HepG2 (cell line): ENCODE measurements at regions not wholly inside any gene's neighbourhood (a gene's known extent, or its start where the extent isn't known, plus 50 kb on each side); places are given as distances from the start of the nearest gene placed in this dataset.

Experiments used
- ATAC-seq: fragments of 200-7000 bp; cut with Tn5 transposase; 3 replicates; pipeline ENCODE4 v1.9.1; 2020; ENCODE audit warnings: mild to moderate bottlenecking, moderate library complexity
- BruUV-seq: library from RNA; stranded (reverse); fragments of 400-500 nt; replicated peaks from 2 replicates; lab custom pipeline; 2021; lab: Mats Ljungman, UMichigan
- CTCF ChIA-PET: fragments of 300-600 bp; formaldehyde crosslinking; extraction: SDS; loops from one replicate; lab custom pipeline; 2021; ENCODE audit warnings: low total read pairs, inconsistent platforms, low intra/inter-chr PET ratio; lab: Yijun Ruan, JAX
- POLR2A ChIA-PET: fragments of 350-600 bp; sonication (Branson Sonifier 250); formaldehyde crosslinking; loops from one replicate; lab custom pipeline; 2020; ENCODE audit warnings: antibody characterized with exemption, inconsistent platforms; lab: Yijun Ruan, JAX
- DNase-seq: peaks from one replicate; pipeline ENCODE4 v3.0.0-alpha.2; 2015; ENCODE audit warnings: low spot score
- FAIRE-seq: peaks from 3 replicates; lab custom pipeline; 2011; peaks lifted over from hg19 to GRCh38; lab: Jason Lieb, UNC
- H2AFZ ChIP-seq: one replicate; pipeline ENCODE4 v1.6.1; 2011; ENCODE audit warnings: low read length, inconsistent platforms
- H3K27ac ChIP-seq: fragments of 300-600 bp; 3 replicates; pipeline ENCODE4 v1.8.0; 2011; ENCODE audit warnings: mixed run types, mild to moderate bottlenecking, mixed read lengths, low read length, inconsistent platforms; ENCODE audit not compliant: insufficient read depth; ENCODE audit errors: extremely low read length
- H3K27me3 ChIP-seq, 2 experiments: fragments of 200-600 bp in 1 of 2; 2 replicates in 1 of 2; 3 replicates in 1 of 2; pipeline versions ENCODE4 v1.6.0 to v1.8.0; 2011; ENCODE audit warnings: low read length in 2 of 2, mild to moderate bottlenecking in 2 of 2, moderate library complexity in 2 of 2, inconsistent platforms in 1 of 2; ENCODE audit not compliant: insufficient read depth in 2 of 2, control insufficient read depth in 1 of 2
- H3K36me3 ChIP-seq, 2 experiments: fragments of 200-600 bp in 1 of 2; replicated peaks in 1 of 2; 2 replicates in 1 of 2; 3 replicates in 1 of 2; pipeline versions ENCODE4 v1.5.1 to v1.8.0; 2011; ENCODE audit warnings: low read length in 2 of 2, inconsistent platforms in 1 of 2; ENCODE audit not compliant: insufficient read depth in 2 of 2, control insufficient read depth in 1 of 2
- H3K4me1 ChIP-seq: 2 replicates; pipeline ENCODE4 v1.5.1; 2012; ENCODE audit warnings: low read length, inconsistent platforms; ENCODE audit not compliant: insufficient read depth
- H3K4me2 ChIP-seq: 2 replicates; pipeline ENCODE4 v1.6.0; 2011; ENCODE audit warnings: low read depth, low read length, inconsistent platforms
- H3K4me3 ChIP-seq, 3 experiments: fragments of 200-600 bp in 1 of 3; sonication (generic), shearing (Covaris generic) in 1 of 3; replicated peaks in 1 of 3; 2 replicates each; pipeline ENCODE4 v1.5.1; 2011 to 2016; ENCODE audit warnings: low read length in 3 of 3, inconsistent platforms in 2 of 3, low read depth in 2 of 3, mild to moderate bottlenecking in 2 of 3, control low read depth in 1 of 3, mixed read lengths in 1 of 3; ENCODE audit not compliant: insufficient read depth in 1 of 3
- H3K79me2 ChIP-seq: one replicate; pipeline ENCODE4 v1.6.1; 2011; ENCODE audit warnings: low read length, inconsistent platforms; ENCODE audit not compliant: insufficient read depth
- H3K9ac ChIP-seq: 2 replicates; pipeline ENCODE4 v1.6.0; 2011; ENCODE audit warnings: mild to moderate bottlenecking, low read depth, low read length, inconsistent platforms; ENCODE audit not compliant: insufficient read depth
- H3K9me3 ChIP-seq: 2 replicates; pipeline ENCODE4 v1.5.1; 2012; ENCODE audit warnings: mild to moderate bottlenecking, low read length
- H4K20me1 ChIP-seq: 2 replicates; pipeline ENCODE4 v1.6.0; 2011; ENCODE audit warnings: inconsistent platforms, mild to moderate bottlenecking, low read length, moderate library complexity; ENCODE audit not compliant: insufficient read depth
- E2F5 ChIP-seq: sonication (generic); formaldehyde crosslinking; conservative IDR thresholded peaks from 2 replicates; pipeline ENCODE4 v1.4.0; 2020; ENCODE audit warnings: missing genetic modification reagents
- FOXC1 ChIP-seq: sonication (generic); formaldehyde crosslinking; IDR thresholded peaks from 2 replicates; pipeline ENCODE4 v1.8.0; 2022; ENCODE audit warnings: mild to moderate bottlenecking, missing genetic modification reagents, borderline replicate concordance
- HOXA5 ChIP-seq: sonication (generic); formaldehyde crosslinking; IDR thresholded peaks from 2 replicates; pipeline ENCODE4 v1.4.0; 2020; ENCODE audit warnings: missing genetic modification reagents
- IRF2 ChIP-seq: IDR thresholded peaks from 2 replicates; pipeline ENCODE4 v1.6.1; 2018; ENCODE audit warnings: missing genetic modification reagents, missing compliant biosample characterization
- MBNL3 ChIP-seq: fragments of 250-450 bp; sonication (Bioruptor Pico); conservative IDR thresholded peaks from 2 replicates; pipeline ENCODE4 v1.8.0; 2022; ENCODE audit warnings: mild to moderate bottlenecking, inconsistent platforms
- NBN ChIP-seq: fragments of 450-650 bp; conservative IDR thresholded peaks from 2 replicates; pipeline ENCODE4 v1.6.1; 2017
- RELA ChIP-seq: sonication (generic); formaldehyde crosslinking; IDR thresholded peaks from 2 replicates; pipeline ENCODE4 v1.4.0; 2020; ENCODE audit warnings: missing genetic modification reagents
- STAG1 ChIP-seq: sonication (generic); formaldehyde crosslinking; IDR thresholded peaks from 2 replicates; pipeline ENCODE4 v1.4.0; 2020; ENCODE audit warnings: missing genetic modification reagents
- TMF1 ChIP-seq: sonication (generic); formaldehyde crosslinking; IDR thresholded peaks from 2 replicates; pipeline ENCODE4 v1.8.1; 2022; ENCODE audit warnings: low read depth, missing genetic modification reagents
- XRCC5 ChIP-seq: fragments of 200-400 bp; formaldehyde crosslinking; optimal IDR thresholded peaks from 2 replicates; pipeline ENCODE3; 2017; ENCODE audit warnings: mild to moderate bottlenecking, low read length
- ZC3H13 ChIP-seq: sonication (generic); formaldehyde crosslinking; IDR thresholded peaks from 2 replicates; pipeline ENCODE4 v1.8.1; 2023; ENCODE audit warnings: mild to moderate bottlenecking, missing genetic modification reagents, moderate library complexity
- ZC3H4 ChIP-seq: sonication (generic); formaldehyde crosslinking; IDR thresholded peaks from 2 replicates; pipeline ENCODE4 v1.4.0; 2020; ENCODE audit warnings: missing genetic modification reagents, borderline replicate concordance
- ZFX ChIP-seq: sonication (generic); formaldehyde crosslinking; IDR thresholded peaks from 2 replicates; pipeline ENCODE4 v1.4.0; 2020; ENCODE audit warnings: mild to moderate bottlenecking, low read depth, missing genetic modification reagents, moderate library complexity
- ZNF121 ChIP-seq: sonication (generic); formaldehyde crosslinking; IDR thresholded peaks from 2 replicates; pipeline ENCODE4 v1.5.0; 2020; ENCODE audit warnings: mild to moderate bottlenecking, missing genetic modification reagents
- ZNF510 ChIP-seq: sonication (generic); formaldehyde crosslinking; IDR thresholded peaks from 2 replicates; pipeline ENCODE4 v1.4.0; 2020; ENCODE audit warnings: low read depth, mild to moderate bottlenecking, missing genetic modification reagents
- ZUFSP ChIP-seq: sonication (generic); formaldehyde crosslinking; IDR thresholded peaks from 2 replicates; pipeline ENCODE4 v1.9.0; 2021; ENCODE audit warnings: missing genetic modification reagents, mild to moderate bottlenecking, borderline replicate concordance
- in situ Hi-C: cut with HindIII; loops from 2 replicates; pipeline ENCODE4 v1.10.0; 2017; ENCODE audit warnings: low pct_unique_long_range_greater_than_20kb; ENCODE audit not compliant: extremely low pct_ligation_motif_present
- intact Hi-C: fragments of 100-400 bp; cut with micrococcal nuclease; formaldehyde crosslinking; loops from one replicate; pipeline ENCODE4 v1.10.0; 2022; ENCODE audit not compliant: unreplicated experiment
- TF ChIP-seq, protein P1 (sequence below): sonication (generic); formaldehyde crosslinking; IDR thresholded peaks from 2 replicates; pipeline ENCODE4 v1.4.0; 2020; ENCODE audit warnings: mild to moderate bottlenecking, missing genetic modification reagents

DNA sequence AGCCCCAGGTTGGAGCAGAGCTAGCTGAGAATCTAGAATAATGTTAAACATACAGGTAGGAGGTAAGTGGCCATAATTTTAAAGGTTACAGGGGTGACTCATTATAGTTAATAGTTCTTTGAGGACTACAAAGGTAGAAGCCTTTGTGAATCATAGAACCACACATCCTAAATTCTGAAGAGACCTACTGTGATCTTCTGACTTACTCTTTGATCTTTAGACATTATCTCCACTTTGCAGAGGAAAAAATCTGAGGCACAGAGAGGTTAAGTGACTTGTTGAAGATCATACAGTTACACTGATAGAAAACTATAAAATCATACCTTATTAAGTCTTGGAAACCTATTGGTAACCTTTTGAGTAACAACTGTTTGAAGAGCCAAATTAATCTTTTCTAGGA lies 1051.3 kb upstream of the NRXN1 start:
- DNase-seq: no peak
- H2AFZ ChIP-seq: no peak overlapping the region
- FAIRE-seq: no peak
- H3K4me2 ChIP-seq: no peak overlapping the region
- no peaks in the 10 kb centered on the region for H3K27me3 ChIP-seq
- H4K20me1 ChIP-seq: no peaks in the 10 kb centered on the region
- no peak overlapping the region for H3K9ac ChIP-seq
- ATAC-seq: no peak
- no peaks in the 10 kb centered on the region for H3K79me2 ChIP-seq
- ChIA-PET POLR2A (no interaction called here), CTCF (no interaction called here)
- BruUV-seq: no TSS peak
- H3K4me1 ChIP-seq: no peaks in the 10 kb centered on the region
- H3K36me3 ChIP-seq: no peaks in the 10 kb centered on the region
- peaks cover 24% of the 10 kb centered on the region for H3K9me3 ChIP-seq
- no peak overlapping the region for H3K27ac ChIP-seq
- in situ Hi-C loops: no loop called here
- TF ChIP-seq MBNL3 (CRISPR knock-in tag) (no peak), ZNF510 (CRISPR knock-in tag) (no peak), NBN (no peak), XRCC5 (no peak), FOXC1 (no peak), ZFX (CRISPR knock-in tag) (no peak), ZUFSP (CRISPR knock-in tag) (no peak), ZNF121 (CRISPR knock-in tag) (no peak), ZC3H4 (CRISPR knock-in tag) (no peak), STAG1 (CRISPR knock-in tag) (no peak), TMF1 (CRISPR knock-in tag) (no peak), ZC3H13 (CRISPR knock-in tag) (no peak), IRF2 (CRISPR knock-in tag) (no peak), E2F5 (CRISPR knock-in tag) (no peak), HOXA5 (CRISPR knock-in tag) (no peak), RELA (CRISPR knock-in tag) (no peak)
- TF ChIP-seq, protein P1, sequence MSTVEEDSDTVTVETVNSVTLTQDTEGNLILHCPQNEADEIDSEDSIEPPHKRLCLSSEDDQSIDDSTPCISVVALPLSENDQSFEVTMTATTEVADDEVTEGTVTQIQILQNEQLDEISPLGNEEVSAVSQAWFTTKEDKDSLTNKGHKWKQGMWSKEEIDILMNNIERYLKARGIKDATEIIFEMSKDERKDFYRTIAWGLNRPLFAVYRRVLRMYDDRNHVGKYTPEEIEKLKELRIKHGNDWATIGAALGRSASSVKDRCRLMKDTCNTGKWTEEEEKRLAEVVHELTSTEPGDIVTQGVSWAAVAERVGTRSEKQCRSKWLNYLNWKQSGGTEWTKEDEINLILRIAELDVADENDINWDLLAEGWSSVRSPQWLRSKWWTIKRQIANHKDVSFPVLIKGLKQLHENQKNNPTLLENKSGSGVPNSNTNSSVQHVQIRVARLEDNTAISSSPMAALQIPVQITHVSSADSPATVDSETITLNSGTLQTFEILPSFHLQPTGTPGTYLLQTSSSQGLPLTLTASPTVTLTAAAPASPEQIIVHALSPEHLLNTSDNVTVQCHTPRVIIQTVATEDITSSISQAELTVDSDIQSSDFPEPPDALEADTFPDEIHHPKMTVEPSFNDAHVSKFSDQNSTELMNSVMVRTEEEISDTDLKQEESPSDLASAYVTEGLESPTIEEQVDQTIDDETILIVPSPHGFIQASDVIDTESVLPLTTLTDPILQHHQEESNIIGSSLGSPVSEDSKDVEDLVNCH (CRISPR knock-in tag): no peak
- intact Hi-C loops: no loop called here
- no peak overlapping the region for H3K4me3 ChIP-seq
